ENCODE measurements at regions not wholly inside any gene's neighbourhood (a gene's known extent, or its start where the extent isn't known, plus 50 kb on each side); places are given as distances from the start of the nearest gene placed in this dataset.

DNA sequence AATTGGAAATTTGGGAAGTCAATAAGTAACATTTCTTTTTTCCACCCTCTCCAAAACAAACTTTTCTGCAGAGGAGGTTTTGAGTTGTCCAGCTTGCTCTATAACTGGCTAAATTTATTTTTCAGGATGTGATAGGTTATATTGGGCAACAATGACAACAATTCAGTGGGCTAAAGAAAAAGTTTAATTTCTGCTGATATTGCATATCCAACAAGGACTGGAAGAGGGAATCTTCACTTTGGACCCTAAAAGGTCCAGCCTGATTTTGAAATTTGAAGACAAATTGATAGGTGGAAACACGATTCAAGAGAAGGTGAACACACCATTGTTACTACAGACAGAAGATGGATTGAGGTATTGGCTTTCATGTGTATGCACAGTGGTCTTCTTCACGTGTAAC, 393.1 kb downstream of the BRINP1 start:
- TF ChIP-seq, protein P1, sequence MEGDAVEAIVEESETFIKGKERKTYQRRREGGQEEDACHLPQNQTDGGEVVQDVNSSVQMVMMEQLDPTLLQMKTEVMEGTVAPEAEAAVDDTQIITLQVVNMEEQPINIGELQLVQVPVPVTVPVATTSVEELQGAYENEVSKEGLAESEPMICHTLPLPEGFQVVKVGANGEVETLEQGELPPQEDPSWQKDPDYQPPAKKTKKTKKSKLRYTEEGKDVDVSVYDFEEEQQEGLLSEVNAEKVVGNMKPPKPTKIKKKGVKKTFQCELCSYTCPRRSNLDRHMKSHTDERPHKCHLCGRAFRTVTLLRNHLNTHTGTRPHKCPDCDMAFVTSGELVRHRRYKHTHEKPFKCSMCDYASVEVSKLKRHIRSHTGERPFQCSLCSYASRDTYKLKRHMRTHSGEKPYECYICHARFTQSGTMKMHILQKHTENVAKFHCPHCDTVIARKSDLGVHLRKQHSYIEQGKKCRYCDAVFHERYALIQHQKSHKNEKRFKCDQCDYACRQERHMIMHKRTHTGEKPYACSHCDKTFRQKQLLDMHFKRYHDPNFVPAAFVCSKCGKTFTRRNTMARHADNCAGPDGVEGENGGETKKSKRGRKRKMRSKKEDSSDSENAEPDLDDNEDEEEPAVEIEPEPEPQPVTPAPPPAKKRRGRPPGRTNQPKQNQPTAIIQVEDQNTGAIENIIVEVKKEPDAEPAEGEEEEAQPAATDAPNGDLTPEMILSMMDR (IDR thresholded peaks at IDR 0.05) = no peak
- no peak for TF ChIP-seq EZH2phosphoT487 (IDR thresholded peaks at IDR 0.05)
